ENCODE measurements at regions not wholly inside any gene's neighbourhood (a gene's known extent, or its start where the extent isn't known, plus 50 kb on each side); places are given as distances from the start of the nearest gene placed in this dataset.
"Not testable (repeated sequence)": the region's sequence is repeated elsewhere in the genome, so short reads cannot be mapped to it uniquely, and the experiment has no call there.

- ChIA-PET POLR2A (no interaction called here), CTCF (no interaction called here)
- peaks cover 11% of the 10 kb centered on the region; the same call in 1 of the 2 replicates for H3K36me3 Mint-ChIP-seq
- no peak overlapping the region for H3K27ac Mint-ChIP-seq
- H3K4me3 Mint-ChIP-seq = no peak overlapping the region
- ATAC-seq (no peak), DNase-seq (ENCODE audit: low spot score) (no peak)
- no peaks in the 10 kb centered on the region for H3K27me3 Mint-ChIP-seq (ENCODE audit: low read depth)
- peaks cover 14% of the 10 kb centered on the region for H3K4me1 Mint-ChIP-seq
- peaks cover 46% of the 10 kb centered on the region for H3K9me3 Mint-ChIP-seq
- TF ChIP-seq JUN (CRISPR knock-in tag; IDR thresholded peaks at IDR 0.05) (no peak), USF2 (CRISPR knock-in tag; IDR thresholded peaks at IDR 0.05) (no peak), CBFB (CRISPR knock-in tag; IDR thresholded peaks at IDR 0.05; ENCODE audit: low read depth) (no peak), ZNF281 (CRISPR knock-in tag; IDR thresholded peaks at IDR 0.05) (no peak), TEAD4 (CRISPR knock-in tag; IDR thresholded peaks at IDR 0.05) (no peak), USF1 (CRISPR knock-in tag; IDR thresholded peaks at IDR 0.05) (no peak), NFE2L1 (CRISPR knock-in tag; IDR thresholded peaks at IDR 0.05) (no peak), IRF2 (CRISPR knock-in tag; IDR thresholded peaks at IDR 0.05; ENCODE audit: borderline replicate concordance, low read depth) (no peak), TP53 (CRISPR knock-in tag; IDR thresholded peaks at IDR 0.05) (no peak), RORB (CRISPR knock-in tag; IDR thresholded peaks at IDR 0.05) (no peak), OVOL2 (CRISPR knock-in tag; IDR thresholded peaks at IDR 0.05; ENCODE audit: borderline replicate concordance) (no peak)
- TF ChIP-seq, protein P1, sequence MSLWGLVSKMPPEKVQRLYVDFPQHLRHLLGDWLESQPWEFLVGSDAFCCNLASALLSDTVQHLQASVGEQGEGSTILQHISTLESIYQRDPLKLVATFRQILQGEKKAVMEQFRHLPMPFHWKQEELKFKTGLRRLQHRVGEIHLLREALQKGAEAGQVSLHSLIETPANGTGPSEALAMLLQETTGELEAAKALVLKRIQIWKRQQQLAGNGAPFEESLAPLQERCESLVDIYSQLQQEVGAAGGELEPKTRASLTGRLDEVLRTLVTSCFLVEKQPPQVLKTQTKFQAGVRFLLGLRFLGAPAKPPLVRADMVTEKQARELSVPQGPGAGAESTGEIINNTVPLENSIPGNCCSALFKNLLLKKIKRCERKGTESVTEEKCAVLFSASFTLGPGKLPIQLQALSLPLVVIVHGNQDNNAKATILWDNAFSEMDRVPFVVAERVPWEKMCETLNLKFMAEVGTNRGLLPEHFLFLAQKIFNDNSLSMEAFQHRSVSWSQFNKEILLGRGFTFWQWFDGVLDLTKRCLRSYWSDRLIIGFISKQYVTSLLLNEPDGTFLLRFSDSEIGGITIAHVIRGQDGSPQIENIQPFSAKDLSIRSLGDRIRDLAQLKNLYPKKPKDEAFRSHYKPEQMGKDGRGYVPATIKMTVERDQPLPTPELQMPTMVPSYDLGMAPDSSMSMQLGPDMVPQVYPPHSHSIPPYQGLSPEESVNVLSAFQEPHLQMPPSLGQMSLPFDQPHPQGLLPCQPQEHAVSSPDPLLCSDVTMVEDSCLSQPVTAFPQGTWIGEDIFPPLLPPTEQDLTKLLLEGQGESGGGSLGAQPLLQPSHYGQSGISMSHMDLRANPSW (CRISPR knock-in tag; conservative IDR thresholded peaks at IDR 0.05; ENCODE audit: low read depth) = no peak
Observed at GRCh38 chr4:160546201-160546600, 1443.3 kb downstream of the RAPGEF2 start.

DNA sequence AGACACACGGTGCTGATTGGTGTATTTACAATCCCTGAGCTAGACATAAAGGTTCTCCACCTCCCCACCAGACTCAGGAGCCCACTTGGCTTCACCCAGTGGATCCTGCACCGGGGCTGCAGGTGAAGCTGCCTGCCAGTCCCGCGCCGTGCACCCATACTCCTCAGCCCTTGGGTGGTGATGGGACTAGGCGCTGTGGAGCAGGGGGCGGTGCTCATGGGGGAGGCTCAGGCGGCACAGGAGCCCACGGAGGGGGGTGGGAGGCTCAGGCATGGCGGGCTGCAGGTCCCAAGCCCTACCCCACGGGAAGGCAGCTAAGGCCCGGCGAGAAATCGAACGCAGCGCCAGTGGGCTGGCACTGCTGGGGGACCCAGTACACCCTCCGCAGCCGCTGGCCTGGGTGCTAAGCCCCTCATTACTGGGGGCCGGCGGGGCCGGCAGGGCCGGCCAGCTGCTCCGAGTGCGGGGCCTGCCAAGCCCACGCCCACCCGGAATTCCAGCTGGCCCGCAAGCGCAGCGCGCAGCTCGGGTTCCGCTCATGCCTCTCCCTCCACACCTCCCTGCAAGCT, 1447.2 kb downstream of the RAPGEF2 start:
- H3K27ac Mint-ChIP-seq; POLR2A ChIA-PET; CTCF ChIA-PET; H3K27me3 Mint-ChIP-seq (ENCODE audit: low read depth); ATAC-seq; DNase-seq (ENCODE audit: low spot score); H3K4me3 Mint-ChIP-seq: not testable (repeated sequence)
- Mint-ChIP-seq H3K4me1 (peaks cover 18% of the 10 kb centered on the region), H3K9me3 (peaks cover 30% of the 10 kb centered on the region), H3K36me3 (peaks cover 11% of the 10 kb centered on the region; the same call in 1 of the 2 replicates)

GRCh38 chr4:160562661-160563060, 1459.8 kb downstream of the RAPGEF2 start:
- Mint-ChIP-seq H3K27ac (no peak overlapping the region), H3K36me3 (no peaks in the 10 kb centered on the region), H3K4me3 (no peak overlapping the region), H3K4me1 (no peaks in the 10 kb centered on the region), H3K27me3 (ENCODE audit: low read depth) (no peaks in the 10 kb centered on the region), H3K9me3 (no peaks in the 10 kb centered on the region)
- no peak for DNase-seq (ENCODE audit: low spot score)
- ChIA-PET CTCF (no interaction called here), POLR2A (no interaction called here)
- ATAC-seq = no peak
- TF ChIP-seq ATF1 (CRISPR knock-in tag; IDR thresholded peaks at IDR 0.05) (no peak), NR1H2 (CRISPR knock-in tag; IDR thresholded peaks at IDR 0.05) (no peak), GABPB1 (CRISPR knock-in tag; IDR thresholded peaks at IDR 0.05) (no peak), JUN (CRISPR knock-in tag; IDR thresholded peaks at IDR 0.05) (no peak), ZMAT4 (CRISPR knock-in tag; IDR thresholded peaks at IDR 0.05) (no peak), NR2C2 (CRISPR knock-in tag; IDR thresholded peaks at IDR 0.05) (no peak), ZNF263 (CRISPR knock-in tag; IDR thresholded peaks at IDR 0.05; ENCODE audit: low read depth) (no peak), ZNF232 (CRISPR knock-in tag; IDR thresholded peaks at IDR 0.05) (no peak), USF2 (CRISPR knock-in tag; IDR thresholded peaks at IDR 0.05) (no peak), IRF2 (CRISPR knock-in tag; IDR thresholded peaks at IDR 0.05; ENCODE audit: borderline replicate concordance, low read depth) (no peak), ATF3 (CRISPR knock-in tag; conservative IDR thresholded peaks at IDR 0.05) (no peak), RELA (CRISPR knock-in tag; IDR thresholded peaks at IDR 0.05; ENCODE audit: borderline replicate concordance) (no peak), ETV6 (CRISPR knock-in tag; IDR thresholded peaks at IDR 0.05) (no peak), ZNF396 (CRISPR knock-in tag; IDR thresholded peaks at IDR 0.05; ENCODE audit: borderline replicate concordance) (no peak)

Data from WTC11 (cell line).